A673 (cell line): ENCODE measurements at regions not wholly inside any gene's neighbourhood (a gene's known extent, or its start where the extent isn't known, plus 50 kb on each side); places are given as distances from the start of the nearest gene placed in this dataset.

Source experiments
- BruUV-seq: library from RNA; stranded (reverse); fragments of 400-500 nt; replicated peaks from 2 replicates; lab custom pipeline; 2021; lab: Mats Ljungman, UMichigan
- CTCF ChIA-PET: fragments of 300-600 bp; sonication (Branson Sonifier 250); formaldehyde crosslinking; loops from one replicate; lab custom pipeline; 2022; ENCODE audit warnings: antibody characterized with exemption; lab: Charles Lee
- POLR2A ChIA-PET: fragments of 300-600 bp; sonication (Branson Sonifier 250); formaldehyde crosslinking; loops from one replicate; lab custom pipeline; 2022; ENCODE audit warnings: antibody characterized with exemption; ENCODE audit not compliant: low non-redundant PET; lab: Charles Lee
- DNase-seq: peaks from one replicate; pipeline ENCODE4 v3.0.0-alpha.2; 2015; ENCODE audit warnings: low spot score
- H3K27ac ChIP-seq: fragments of 200-600 bp; sonication (generic); 2 replicates; pipeline ENCODE4 v1.5.1; 2016; ENCODE audit warnings: mixed run types, low read depth, mild to moderate bottlenecking, mixed read lengths, antibody characterized with exemption, low read length; ENCODE audit not compliant: poor library complexity, severe bottlenecking
- H3K27me3 ChIP-seq: fragments of 200-600 bp; sonication (generic); replicated peaks from 2 replicates; pipeline ENCODE4 v1.6.1; 2017; ENCODE audit warnings: mixed run types, low read depth, mild to moderate bottlenecking, mixed read lengths, antibody characterized with exemption, low read length; ENCODE audit not compliant: insufficient read depth, poor library complexity
- H3K36me3 ChIP-seq: fragments of 200-600 bp; sonication (generic); 2 replicates; pipeline ENCODE4 v1.6.1; 2016; ENCODE audit warnings: mixed run types, mild to moderate bottlenecking, mixed read lengths, antibody characterized with exemption, low read length; ENCODE audit not compliant: insufficient read depth, poor library complexity, severe bottlenecking
- H3K4me1 ChIP-seq: fragments of 200-600 bp; sonication (generic); 2 replicates; pipeline ENCODE4 v1.6.1; 2017; ENCODE audit warnings: mixed run types, mild to moderate bottlenecking, mixed read lengths, antibody characterized with exemption, low read length; ENCODE audit not compliant: insufficient read depth, poor library complexity, severe bottlenecking
- H3K4me3 ChIP-seq: fragments of 200-600 bp; sonication (generic); 2 replicates; pipeline ENCODE4 v1.5.1; 2016; ENCODE audit warnings: low read depth, mixed run types, mild to moderate bottlenecking, mixed read lengths, low read length; ENCODE audit not compliant: poor library complexity, severe bottlenecking
- H3K9me3 ChIP-seq: fragments of 200-600 bp; sonication (generic); 2 replicates; pipeline ENCODE4 v1.6.1; 2016; ENCODE audit warnings: mixed run types, low read depth, mild to moderate bottlenecking, mixed read lengths, antibody characterized with exemption, low read length; ENCODE audit not compliant: poor library complexity, severe bottlenecking
- CTCF ChIP-seq: fragments of 300-800, 200-600 bp; sonication (generic); conservative IDR thresholded peaks from 2 replicates; pipeline ENCODE4 v1.5.1; 2017; ENCODE audit warnings: low read depth, mild to moderate bottlenecking, antibody characterized with exemption, low read length, moderate library complexity, mixed read lengths
- EZH2 ChIP-seq: fragments of 200-600 bp; sonication (generic); IDR thresholded peaks from 2 replicates; pipeline ENCODE4 v1.6.1; 2017; ENCODE audit warnings: borderline replicate concordance, low read depth, mild to moderate bottlenecking, mixed read lengths, antibody characterized with exemption, low read length; ENCODE audit not compliant: poor library complexity, severe bottlenecking
- intact Hi-C: fragments of 100-400 bp; cut with micrococcal nuclease; formaldehyde crosslinking; loops from one replicate; pipeline ENCODE4 v1.10.0; 2022; ENCODE audit not compliant: unreplicated experiment

- POLR2A ChIA-PET = no interaction called here
Observed at GRCh38 chr11:45481026-45481425, 184.4 kb downstream of the CHST1 start.

GRCh38 chr11:45477588-45477987 is 187.8 kb downstream of the CHST1 start:
- BruUV-seq = no TSS peak
- no peaks in the 10 kb centered on the region for H3K36me3 ChIP-seq
- ChIA-PET POLR2A (no interaction called here), CTCF (no interaction called here)
- no peak for TF ChIP-seq CTCF
- no peak for TF ChIP-seq EZH2
- no peaks in the 10 kb centered on the region for H3K27me3 ChIP-seq
- H3K9me3 ChIP-seq = no peaks in the 10 kb centered on the region
- peaks cover 3% of the 10 kb centered on the region for H3K4me1 ChIP-seq
- H3K27ac ChIP-seq = no peak overlapping the region
- H3K4me3 ChIP-seq = no peak overlapping the region
- no peak for DNase-seq
- intact Hi-C loops = no loop called here

More at GRCh38 chr11:45481026-45481425, 184.4 kb downstream of the CHST1 start:
- BruUV-seq = no TSS peak
- H3K36me3 ChIP-seq = no peaks in the 10 kb centered on the region
- TF ChIP-seq CTCF = no peak
- no peak for TF ChIP-seq EZH2
- no peak overlapping the region for H3K27ac ChIP-seq
- CTCF ChIA-PET = no interaction called here
- no peaks in the 10 kb centered on the region for H3K27me3 ChIP-seq
- peak; percentile 47 for DNase-seq
- intact Hi-C loops = no loop called here
- peaks cover 3% of the 10 kb centered on the region for H3K4me1 ChIP-seq
- no peaks in the 10 kb centered on the region for H3K9me3 ChIP-seq
- no peak overlapping the region for H3K4me3 ChIP-seq

- H3K36me3 ChIP-seq = no peaks in the 10 kb centered on the region
- BruUV-seq = no TSS peak
- H3K27ac ChIP-seq = no peak overlapping the region
- intact Hi-C loops = no loop called here
- ChIA-PET POLR2A (no interaction called here), CTCF (no interaction called here)
- H3K4me1 ChIP-seq = peaks cover 3% of the 10 kb centered on the region
- no peak for TF ChIP-seq CTCF
- H3K4me3 ChIP-seq = no peak overlapping the region
- H3K9me3 ChIP-seq = no peaks in the 10 kb centered on the region
- no peaks in the 10 kb centered on the region for H3K27me3 ChIP-seq
- DNase-seq = no peak
Observed at GRCh38 chr11:45476126-45476525, 189.3 kb downstream of the CHST1 start.
